ENCODE measurements at regions not wholly inside any gene's neighbourhood (a gene's known extent, or its start where the extent isn't known, plus 50 kb on each side); places are given as distances from the start of the nearest gene placed in this dataset.

DNA sequence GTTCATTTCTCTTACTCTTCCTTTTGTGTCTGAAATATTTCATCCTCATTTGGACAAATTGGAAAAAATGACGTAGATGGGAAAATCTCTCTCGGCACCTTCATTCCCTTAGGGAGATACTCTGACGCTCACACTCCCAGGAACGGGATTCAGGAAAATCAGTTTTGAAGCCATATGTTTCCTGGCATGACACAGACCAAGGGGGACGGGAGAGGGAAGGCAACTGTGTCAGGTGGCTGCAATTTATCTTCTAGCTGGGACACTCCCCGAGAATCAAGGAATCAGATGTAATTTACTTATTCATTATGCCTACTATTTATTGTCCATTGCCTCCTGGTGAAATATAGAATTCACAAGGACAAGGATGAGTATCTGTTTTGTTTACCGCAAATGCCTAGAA lies 65.5 kb downstream of the IRX5 start:
- H3K4me3 ChIP-seq (ENCODE audit: low read depth, low read length), result no peak overlapping the region
- TF ChIP-seq CTCF (IDR thresholded peaks at IDR 0.05; ENCODE audit: low read depth, low read length, missing control alignments), result no peak
- DNase-seq (ENCODE audit: low read depth), result no peak

DNA sequence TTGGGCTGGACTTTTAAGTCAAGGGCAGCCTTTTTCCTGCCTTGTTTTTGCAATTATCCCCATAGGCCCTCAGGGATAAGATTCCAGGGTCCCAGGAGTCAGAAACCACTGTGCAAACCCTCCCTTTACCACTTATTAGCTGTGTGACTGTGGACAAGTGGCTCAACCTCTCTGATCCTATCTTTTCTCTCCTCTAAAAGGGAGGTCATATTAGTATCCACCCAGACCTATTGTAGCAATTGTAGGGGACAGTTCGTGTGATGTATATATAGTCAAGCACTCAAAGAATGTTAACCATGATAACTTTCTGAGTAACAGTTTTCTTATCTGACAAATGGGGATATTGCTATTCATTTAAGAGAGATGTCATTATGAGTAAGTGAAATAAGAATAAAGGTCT lies 68.2 kb downstream of the IRX5 start:
- no peak overlapping the region for H3K4me3 ChIP-seq (ENCODE audit: low read depth, low read length)
- no peak for TF ChIP-seq CTCF (IDR thresholded peaks at IDR 0.05; ENCODE audit: low read depth, low read length, missing control alignments)
- DNase-seq (ENCODE audit: low read depth), result no peak

DNA sequence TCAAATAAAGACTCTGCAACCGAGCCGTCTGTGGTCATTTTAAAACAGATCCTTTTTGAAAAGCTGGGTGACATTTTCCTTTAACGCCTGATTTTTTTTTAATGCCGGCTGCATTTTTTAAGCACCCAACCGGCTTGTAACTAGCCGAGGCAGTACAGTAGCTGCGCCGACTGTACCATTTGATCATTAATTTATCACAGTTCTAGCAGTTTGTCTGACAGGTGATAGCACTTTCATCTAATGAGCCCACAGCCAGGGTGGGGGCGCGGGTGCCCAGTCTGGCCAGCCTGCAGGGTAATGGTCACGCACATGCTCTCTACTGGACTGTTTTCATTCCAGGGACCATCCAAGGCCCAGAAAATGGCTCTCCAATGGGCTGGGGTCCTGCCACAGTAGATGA lies 68.8 kb downstream of the IRX5 start:
- no peak for DNase-seq (ENCODE audit: low read depth)
- no peak overlapping the region for H3K4me3 ChIP-seq (ENCODE audit: low read depth, low read length)
- no peak for TF ChIP-seq CTCF (IDR thresholded peaks at IDR 0.05; ENCODE audit: low read depth, low read length, missing control alignments)

- DNase-seq (ENCODE audit: low read depth), result no peak
- H3K4me3 ChIP-seq (ENCODE audit: low read depth, low read length), result no peak overlapping the region
- no peak for TF ChIP-seq CTCF (IDR thresholded peaks at IDR 0.05; ENCODE audit: low read depth, low read length, missing control alignments)
Measured at GRCh38 chr16:55000595-55000994, 69.9 kb downstream of the IRX5 start.

GRCh38 chr16:55001931-55002330 lies 71.3 kb downstream of the IRX5 start:
- no peak overlapping the region for H3K4me3 ChIP-seq (ENCODE audit: low read depth, low read length)
- DNase-seq (ENCODE audit: low read depth), result no peak
- no peak for TF ChIP-seq CTCF (IDR thresholded peaks at IDR 0.05; ENCODE audit: low read depth, low read length, missing control alignments)

DNA sequence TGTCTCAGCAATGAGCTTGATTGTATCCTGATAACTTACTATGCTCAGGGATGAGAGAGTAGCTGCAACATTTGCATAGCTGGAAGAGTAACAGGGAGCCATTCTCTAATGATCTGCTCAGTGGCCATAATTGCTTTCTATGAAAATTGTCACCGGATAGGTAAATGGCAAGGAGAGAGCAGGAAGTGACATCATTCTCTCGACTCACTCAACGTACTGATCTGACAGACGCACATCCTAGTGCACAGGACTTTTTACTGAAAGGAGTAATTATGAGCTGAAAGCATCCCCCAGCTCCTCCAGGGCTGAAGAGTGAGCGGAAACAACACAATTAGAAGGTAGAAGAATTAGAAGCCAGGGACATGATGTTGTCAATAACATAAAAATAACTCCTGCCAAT lies 71.8 kb downstream of the IRX5 start:
- no peak for DNase-seq (ENCODE audit: low read depth)
- no peak overlapping the region for H3K4me3 ChIP-seq (ENCODE audit: low read depth, low read length)
- TF ChIP-seq CTCF (IDR thresholded peaks at IDR 0.05; ENCODE audit: low read depth, low read length, missing control alignments), result no peak

GRCh38 chr16:55003306-55003705 lies 72.6 kb downstream of the IRX5 start:
- no peak for TF ChIP-seq CTCF (IDR thresholded peaks at IDR 0.05; ENCODE audit: low read depth, low read length, missing control alignments)
- no peak overlapping the region for H3K4me3 ChIP-seq (ENCODE audit: low read depth, low read length)
- DNase-seq (ENCODE audit: low read depth), result no peak

Measured in GM12864 (cell line).